SW480 (cell line): ENCODE measurements at regions not wholly inside any gene's neighbourhood (a gene's known extent, or its start where the extent isn't known, plus 50 kb on each side); places are given as distances from the start of the nearest gene placed in this dataset.
"Not testable (repeated sequence)": the region's sequence is repeated elsewhere in the genome, so short reads cannot be mapped to it uniquely, and the experiment has no call there.

Source experiments
- DNase-seq: peaks from one replicate; pipeline ENCODE4 v3.0.0-alpha.2; 2016; ENCODE audit warnings: low spot score

DNA sequence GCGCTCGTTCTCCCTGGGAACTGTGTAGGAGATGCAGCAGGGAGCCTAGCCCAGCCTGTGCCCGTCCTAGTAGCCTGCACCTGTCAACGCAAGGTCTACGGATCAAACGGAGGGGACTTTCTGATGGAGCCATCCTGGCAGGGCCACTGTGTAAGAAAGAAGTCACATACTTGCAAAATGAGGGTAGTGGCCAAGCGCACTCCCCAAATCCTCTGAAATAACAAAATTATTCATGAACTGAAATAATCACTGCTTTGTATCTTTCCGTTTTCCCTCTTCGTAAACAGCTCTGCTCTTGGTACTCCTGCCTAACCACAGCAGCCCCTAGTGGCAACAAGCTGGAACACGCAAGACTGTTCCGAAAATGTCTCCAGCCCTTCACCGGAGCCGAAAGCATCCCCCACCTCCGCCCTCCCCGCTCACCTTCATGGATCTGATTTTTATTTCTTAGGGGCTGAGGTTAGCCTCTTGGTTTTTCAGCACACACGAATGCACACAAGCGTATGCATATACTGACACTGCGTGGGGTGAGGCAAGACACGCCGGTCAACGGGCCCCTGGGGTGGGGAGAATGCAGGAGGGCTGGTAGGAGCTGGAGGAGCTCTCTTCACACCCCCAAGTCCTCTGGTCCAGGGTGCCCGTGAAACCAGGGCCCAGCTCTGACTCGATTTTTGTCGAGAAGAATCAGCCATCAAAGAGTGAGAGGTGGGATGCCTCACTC, 100.8 kb downstream of the ABCC12 start:
- DNase-seq: peak; percentile 45

DNA sequence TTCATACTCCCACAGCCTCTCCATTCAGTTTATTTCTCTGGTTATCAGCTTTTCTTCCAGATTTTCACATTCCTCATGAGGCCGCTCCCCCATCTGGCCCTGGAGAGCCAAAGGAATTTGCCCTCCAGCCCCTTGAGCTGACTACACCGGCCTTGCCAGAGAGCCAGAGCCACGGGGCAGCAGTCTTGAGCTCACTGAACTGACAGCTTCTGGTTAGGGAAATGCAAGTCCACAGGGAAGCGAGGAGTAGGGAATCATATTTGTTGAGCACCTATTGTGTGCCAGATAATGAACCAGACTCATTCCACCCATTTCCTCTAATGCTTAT, 102.4 kb downstream of the ABCC12 start:
- no peak for DNase-seq

DNA sequence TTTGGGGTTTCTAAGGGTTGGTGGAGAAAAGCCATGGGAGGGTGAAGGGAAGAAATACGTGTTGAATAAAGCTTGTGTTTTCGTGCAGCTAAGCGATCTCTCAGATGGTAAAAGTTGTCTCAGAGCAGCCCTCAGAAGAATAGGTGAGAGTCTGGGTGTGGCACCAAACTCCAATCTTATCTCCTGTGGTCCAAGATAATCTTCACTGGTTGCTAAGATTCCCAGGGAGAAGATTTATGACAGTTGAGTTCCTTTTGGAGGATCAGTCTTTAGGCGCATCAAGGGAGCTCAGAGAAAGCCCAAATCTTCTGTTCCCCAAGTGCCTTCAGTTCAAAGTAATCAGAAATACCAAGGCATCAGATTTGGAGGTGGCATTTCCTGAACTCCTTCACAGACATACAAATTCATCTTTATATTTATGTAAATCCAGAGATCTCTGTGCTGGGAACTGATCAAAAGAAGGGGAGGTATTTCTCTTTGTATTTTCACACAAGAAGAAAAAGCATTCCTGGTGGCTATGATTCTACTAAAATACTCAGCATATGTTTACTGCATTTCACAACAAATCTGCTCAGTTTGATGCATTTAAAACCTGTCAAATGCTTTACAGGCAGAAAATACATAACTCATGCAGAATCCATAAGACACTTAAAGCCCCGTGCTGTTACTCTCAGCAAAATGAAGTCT, 102.9 kb downstream of the ABCC12 start:
- DNase-seq: no peak

DNA sequence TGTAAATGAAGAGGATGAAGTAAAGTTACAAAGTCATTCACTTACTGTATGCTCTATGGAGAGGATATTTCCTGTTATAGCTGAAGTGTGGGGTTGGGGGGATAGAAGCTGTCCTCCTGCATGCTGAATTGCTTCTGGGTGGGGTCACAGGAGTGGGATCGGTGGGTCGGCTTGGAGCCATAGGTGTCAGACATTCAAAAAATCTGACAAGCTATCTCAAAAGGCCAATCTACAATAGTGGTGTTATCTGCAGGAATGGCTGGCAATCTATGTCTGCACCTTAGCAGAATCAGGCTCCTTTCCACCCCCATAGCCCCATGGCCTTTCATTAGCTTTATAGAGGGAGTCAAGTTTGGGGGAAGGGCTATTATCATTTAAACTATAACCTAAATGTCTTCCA, 104.9 kb downstream of the ABCC12 start:
- no peak for DNase-seq

DNA sequence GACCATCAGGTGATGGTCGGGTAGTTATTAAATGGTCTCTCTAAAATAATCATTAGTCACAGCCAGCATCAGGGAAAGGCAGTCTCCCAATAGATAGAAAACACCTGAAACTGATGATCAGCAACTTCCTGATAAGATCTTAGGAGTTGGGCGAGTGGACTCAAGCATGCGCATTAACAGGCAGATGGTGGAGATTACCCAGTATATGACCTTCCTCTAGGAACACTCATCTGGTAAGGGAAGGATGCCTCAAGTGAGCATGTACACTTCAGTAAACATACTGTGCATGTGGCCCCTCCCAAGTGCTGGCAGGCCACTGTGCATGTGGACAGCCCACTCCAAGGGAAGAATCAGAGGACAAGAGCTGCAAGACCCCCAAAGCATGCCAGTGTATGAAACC, 105.9 kb downstream of the ABCC12 start:
- DNase-seq: no peak

DNA sequence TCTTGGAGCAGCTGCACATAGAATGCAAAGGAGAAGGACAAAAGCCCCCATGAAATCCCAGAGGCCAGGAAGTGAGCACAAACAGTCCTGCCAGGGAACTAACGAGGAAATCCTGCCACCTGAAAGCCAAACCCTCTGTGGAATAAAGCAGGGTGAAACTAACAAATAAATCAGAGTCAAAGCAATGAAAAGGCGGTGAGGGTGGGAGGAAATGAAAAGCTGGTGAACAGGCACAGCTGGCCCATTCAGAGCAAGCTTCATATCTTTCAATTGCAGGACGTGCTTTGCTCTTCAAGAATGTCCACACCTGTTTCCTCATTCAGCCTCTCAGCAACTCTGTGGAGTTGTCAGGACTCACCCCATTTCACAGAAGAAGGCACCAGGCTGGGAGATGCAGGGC, 108.1 kb downstream of the ABCC12 start:
- no peak for DNase-seq

DNA sequence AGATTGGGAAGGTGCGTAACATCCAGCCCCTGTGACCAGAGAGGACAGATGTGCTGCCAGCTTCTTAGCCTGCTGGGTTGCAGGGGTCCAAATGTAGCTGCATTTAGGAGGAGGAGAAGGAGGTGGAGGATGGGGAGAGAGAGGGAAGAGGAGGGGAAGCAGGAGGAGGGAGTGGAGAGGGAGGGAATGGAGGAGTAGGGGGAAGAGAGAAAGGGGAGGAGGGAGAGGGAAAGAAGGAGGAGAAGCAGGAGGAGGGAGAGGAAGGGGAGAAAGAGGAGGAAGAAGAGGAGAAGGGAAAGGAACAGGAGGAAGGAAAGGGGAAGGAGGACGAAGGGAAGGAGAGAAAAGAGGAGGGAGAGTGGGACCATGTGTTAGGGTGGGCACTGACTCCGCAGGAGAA, 108.6 kb downstream of the ABCC12 start:
- DNase-seq: no peak

DNA sequence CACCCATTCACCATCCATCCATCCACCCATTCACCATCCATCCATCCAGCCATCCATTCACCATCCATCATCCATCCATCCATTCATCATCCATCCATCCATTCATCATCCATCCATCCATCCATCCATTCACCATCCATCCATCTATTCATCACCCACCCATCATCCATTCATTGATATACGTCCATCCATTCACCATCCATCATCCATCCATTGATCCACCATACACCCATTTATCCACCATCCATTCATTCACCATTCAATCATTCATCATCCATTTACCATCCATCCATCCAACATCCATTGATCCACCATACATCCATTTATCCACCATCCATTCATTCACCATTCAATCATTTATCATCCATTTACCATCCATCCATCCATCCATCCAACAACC, 111.7 kb downstream of the ABCC12 start:
- no peak for DNase-seq

DNA sequence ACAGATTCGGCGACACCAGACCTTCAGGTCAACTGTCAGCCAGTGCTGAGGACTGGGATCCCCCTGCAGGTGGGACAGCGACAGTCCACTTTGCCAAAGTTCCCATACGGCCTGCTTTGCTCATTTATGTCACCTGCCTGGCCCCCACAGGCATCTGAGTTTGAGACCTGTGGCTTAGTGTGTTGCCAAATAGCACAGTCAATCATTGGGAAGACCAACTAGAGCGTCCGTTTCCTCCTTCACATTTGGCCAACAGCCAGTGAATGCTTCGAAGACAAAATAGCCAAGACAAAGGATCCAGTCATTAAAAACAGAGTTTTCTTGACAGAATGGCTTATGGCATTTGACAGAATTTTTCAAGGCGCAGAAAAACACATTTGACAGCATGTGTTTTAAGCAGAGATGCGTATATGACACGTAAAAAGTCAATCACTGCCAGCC, 113.8 kb downstream of the ABCC12 start:
- peak; percentile 24 for DNase-seq

DNA sequence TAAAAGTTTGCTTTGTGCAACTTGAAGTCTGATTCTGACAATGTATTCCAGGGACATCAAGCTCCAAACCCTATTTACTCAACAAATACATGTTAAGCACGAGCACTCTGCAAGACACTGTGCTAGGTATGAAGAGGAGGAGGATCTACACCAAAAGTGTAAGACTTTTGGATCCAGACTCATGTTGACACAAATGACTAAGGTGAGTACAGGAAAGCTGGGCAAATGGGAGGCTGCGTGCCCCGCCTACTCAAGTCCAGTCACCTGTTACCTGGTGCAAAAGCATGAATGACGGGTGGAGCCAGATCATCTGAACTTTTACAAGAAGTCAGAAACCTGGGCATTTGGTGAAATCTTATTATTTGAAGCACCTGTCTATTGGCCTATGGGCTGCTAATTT, 120.7 kb downstream of the ABCC12 start:
- no peak for DNase-seq

DNA sequence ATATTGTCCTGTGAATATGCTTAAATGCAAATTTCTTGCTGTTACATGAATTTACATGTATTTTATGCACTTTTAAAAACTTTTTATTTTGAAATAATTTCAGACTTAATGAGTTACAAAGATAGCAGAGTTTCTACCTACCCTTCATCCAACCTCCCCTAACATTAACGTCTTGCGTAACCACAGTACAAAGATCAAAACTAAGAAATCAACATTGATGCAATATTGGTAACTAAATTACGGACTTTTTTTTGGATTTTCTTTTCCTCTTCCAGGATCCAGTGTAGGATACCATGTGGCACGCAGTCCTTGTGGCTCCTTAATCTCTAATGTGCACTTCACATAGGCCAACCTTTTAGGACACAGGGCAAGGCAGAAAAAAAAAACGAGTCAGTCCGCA, 124.9 kb downstream of the ABCC12 start:
- no peak for DNase-seq

DNA sequence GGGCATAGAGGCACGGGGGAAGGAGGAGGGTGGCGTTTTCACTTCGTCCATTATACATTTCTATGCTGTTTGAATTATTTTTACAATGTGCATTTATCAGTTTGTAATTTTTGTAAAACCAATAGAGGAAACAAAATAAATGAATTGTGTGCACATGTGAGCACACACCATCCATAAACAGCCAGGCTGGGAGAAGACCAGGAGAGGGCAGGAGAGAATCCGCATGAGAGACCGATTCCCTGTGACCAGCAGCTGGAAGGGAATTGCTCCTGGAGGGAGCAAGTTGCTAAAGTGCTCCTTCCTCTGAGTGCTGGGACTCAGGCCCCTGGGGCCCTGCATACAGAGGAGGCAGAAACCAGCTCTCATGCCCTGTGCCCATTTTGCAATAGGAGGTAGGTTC, 126.0 kb downstream of the ABCC12 start:
- no peak for DNase-seq

DNA sequence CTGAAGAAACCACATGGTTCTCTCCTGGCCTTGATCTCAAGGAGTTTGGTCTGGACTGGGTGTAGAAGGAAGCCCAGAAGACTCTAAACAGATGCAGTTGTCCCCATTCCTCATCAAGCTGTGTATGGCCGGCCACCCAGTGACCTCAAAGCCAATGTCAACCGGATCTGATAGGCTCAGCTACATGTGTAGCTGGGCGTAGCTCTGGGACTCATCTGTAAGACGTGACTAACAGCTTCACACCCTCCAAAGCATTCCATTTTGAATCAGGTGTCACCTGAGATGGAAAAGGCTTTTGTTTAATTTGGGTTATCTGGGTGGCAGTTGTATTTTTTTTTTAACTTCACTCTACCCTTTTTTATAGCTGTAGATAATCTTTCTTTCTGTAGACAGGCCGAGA, 130.4 kb downstream of the ABCC12 start:
- no peak for DNase-seq

DNA sequence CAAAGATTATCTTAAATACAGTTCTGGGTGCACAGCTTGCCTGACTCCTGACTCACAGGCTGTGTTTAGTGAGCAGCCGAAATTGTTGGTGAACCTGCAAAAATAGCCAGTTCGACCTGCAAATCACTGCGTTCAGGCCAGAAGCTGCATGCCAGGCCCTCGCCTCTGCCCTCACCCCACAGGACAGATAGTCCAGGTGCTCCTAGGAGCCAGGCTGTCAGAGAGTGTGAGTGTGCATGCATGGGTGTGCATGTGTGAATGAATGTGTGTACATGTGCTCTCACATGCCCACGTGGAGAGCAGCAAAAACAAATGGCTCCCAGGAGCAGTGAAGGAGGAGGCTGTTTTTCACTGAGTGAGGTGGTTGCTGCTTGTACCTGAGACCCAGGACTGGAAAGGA, 131.8 kb downstream of the ABCC12 start:
- DNase-seq: no peak

DNA sequence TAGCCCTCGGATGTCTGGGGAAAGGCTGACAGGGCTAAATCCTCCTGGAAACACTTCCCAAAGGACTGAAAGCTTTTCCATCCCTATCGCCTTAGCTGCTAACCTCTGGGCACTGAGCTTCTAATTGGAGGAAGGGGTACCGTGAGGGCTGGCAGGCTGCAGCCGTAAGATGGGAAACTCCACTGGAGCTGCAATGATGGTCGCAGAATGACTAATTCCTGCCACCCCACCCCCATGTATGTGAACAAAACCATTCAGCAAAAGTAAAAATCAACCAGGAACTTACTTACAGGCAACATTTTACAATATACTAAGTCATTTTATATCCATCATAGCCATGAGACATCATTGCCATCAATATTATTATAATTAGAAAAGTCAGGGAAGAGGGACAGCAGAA, 133.3 kb downstream of the ABCC12 start:
- DNase-seq: no peak

DNA sequence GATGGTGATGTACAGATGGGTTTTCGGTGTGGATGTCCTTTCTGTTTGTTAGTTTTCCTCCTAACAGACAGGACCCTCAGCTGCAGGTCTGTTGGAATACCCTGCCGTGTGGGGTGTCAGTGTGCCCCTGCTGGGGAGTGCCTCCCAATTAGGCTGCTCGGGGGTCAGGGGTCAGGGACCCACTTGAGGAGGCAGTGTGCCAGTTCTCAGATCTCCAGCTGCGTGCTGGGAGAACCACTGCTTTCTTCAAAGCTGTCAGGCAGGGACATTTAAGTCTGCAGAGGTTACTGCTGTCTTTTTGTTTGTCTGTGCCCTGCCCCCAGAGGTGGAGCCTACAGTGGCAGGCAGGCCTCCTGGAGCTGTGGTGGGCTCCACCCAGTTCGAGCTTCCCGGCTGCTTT, 135.2 kb downstream of the ABCC12 start:
- not testable (repeated sequence) for DNase-seq

DNA sequence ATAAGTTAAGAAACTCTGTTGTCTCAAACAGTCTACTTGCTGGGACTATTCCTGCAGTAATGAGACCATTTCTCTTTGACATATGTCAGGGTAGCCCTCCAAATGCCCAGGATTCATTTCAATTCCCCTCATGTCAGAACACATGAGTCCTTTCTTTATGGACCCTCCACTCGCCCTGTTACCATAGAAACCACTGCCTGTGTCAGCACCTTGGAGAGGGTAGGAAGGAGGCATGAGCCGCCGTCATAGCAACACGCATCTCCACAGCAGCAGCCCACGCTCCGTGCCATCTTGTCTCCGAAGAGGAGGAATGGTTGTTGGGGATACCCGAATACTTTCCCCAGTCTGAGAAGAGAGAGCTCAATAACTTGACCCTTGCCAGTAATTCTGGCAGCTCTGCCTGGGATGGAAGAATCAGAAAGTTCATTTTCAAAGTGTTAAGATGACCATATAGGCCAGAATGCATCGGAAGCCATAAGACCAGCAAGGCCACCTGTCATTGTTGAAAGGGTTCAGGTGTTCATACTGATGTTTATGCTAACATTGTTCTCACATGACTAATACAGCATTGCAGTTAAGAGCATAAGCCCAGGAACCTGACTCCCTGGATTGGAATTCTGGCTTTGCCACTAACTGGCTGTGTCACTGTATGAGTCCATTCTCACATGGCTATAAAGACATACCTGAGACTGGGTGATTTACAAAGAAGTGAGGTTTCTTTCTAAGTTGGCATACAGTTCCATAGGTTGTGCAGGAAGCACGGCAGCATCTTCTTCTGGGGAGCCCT, 141.3 kb downstream of the ABCC12 start:
- DNase-seq: peak; percentile 88

DNA sequence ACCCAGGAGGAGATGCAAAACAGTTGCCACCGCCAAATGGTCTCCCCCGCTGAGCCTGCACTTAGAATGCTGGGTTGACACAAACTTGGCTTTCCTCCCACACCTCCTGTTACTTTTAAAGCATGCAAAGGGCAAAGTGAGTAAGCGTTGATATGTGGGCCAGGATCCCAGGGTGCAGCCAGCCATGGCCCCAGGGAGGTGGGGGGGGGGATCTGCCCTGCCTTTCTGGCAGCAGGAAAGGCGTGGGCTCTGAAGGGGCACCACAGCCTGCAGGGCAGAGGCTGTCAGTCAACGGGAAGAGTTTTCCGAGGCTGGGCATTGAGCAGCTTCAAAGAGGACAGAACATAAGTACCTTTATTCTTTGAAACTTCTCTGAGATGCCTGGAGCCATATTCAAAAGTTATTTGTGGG, 142.3 kb downstream of the ABCC12 start:
- no peak for DNase-seq

DNA sequence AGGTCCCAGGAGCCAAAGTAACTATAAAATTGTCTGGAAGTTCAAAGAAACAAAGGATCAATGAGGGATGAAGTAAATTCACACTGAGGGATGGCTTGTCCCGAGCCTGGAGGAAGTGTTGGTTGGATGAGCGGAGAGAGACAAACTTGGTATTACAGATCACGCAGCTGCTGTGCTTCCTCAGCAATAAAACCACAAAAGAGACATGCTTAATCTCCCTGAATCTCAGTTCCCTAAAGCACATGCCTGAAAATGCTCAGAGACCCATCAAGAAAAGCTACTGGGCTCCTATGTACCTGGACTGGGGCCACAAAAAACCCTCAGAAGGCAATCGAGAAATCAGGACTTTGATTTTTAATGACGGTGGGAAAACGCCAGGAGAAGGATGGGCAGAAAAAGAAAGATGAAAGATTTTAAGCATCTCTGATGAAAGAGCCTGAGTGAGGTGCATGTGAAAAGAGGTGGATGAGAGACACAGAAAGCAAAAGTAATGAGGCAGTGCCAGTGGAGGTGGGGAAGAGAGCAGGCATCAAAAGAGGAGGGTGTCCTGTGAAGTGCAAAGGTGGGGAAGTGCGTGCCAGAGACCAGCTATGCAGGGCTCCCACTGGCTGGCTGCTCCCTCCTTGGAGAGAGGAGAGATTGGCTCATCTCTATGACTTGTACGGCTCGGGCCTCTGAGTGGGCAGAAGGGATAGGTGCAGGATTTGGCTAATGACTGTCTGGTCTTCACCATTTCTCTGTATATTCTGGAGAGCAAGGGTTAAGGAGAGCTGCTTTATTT, 143.7 kb downstream of the ABCC12 start:
- DNase-seq: no peak

DNA sequence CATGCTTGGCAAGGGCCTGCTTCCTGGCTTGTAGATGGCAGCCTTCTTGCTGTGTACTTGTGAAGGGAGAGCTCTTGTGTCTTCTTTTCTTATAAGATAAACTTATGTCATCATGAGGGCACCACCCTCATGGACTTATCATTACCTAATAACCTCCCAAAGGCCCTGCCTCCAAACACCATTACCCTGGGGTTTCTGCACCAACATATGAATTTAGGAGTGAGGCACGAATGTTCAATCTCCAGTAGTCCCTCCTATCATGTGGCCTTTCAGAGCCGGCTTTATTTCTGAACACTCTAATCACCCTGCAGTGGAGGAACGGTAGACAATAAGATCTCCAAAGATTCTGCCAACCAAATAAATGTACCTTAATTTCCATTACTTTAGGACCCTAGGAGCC, 144.3 kb downstream of the ABCC12 start:
- DNase-seq: no peak

DNA sequence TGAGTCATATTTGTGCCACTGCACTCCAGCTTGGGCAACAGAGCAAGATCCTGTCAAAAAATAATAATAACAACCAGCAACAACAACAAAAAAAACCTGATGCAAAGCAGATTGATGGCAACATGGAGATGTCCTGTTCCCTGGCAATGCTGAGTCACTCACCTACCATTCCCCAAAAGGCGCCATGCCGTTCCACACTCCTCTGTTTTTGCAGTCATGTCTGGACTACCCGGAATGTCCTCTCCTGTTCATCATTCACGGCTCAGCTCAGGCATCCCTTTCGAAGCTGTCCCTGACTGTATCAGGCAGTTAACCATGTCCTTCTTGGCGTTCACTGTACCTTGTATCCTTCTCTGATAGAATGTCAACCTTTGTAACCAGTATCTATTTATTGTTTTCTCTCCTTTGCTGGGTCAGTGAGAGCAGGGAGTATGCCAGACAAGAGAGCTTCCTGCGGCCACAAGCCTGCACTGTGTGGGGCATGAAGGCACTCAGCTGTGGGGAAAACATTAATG, 147.7 kb downstream of the ABCC12 start:
- no peak for DNase-seq

DNA sequence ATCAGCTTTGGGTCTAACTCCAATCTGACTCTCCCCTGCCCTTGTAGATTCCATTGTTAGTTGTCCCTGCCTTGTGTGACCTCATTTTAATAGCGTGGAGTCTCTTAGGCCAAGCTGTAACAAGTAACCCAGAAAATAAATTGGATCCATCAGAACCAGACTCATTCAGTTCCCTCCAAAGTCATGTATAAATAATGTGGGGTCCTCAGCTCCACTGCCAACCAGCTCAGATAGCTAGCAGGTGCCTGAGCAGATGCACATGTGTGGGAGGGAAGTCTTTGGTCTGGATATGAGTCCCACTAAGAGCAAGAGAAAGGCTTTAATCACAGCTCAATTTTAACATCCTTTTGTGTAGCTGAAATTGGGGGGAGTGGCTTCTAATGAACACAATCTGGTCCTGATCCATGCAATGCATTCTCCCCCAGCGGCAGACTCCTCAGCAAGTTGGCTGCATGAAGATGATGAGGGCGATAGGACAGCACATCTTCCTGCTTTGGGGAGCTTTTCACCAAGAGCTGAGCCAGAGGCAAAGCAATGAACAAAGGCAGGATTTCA, 151.6 kb downstream of the ABCC12 start:
- no peak for DNase-seq
